H1 (cell line): ENCODE measurements at regions not wholly inside any gene's neighbourhood (a gene's known extent, or its start where the extent isn't known, plus 50 kb on each side); places are given as distances from the start of the nearest gene placed in this dataset.

Source experiments
- POLR2A ChIP-seq, 2 experiments: IDR thresholded peaks; 1 replicate in 1 of 2; 2 replicates in 1 of 2; pipeline ENCODE4 v1.6.1; 2011; ENCODE audit warnings: low read depth in 2 of 2, low read length in 2 of 2, mild to moderate bottlenecking in 2 of 2; ENCODE audit errors: control extremely low read depth in 1 of 2
- SIX5 ChIP-seq: IDR thresholded peaks from 2 replicates; pipeline ENCODE4 v1.6.1; 2011; ENCODE audit warnings: mild to moderate bottlenecking, low read depth, low read length

DNA sequence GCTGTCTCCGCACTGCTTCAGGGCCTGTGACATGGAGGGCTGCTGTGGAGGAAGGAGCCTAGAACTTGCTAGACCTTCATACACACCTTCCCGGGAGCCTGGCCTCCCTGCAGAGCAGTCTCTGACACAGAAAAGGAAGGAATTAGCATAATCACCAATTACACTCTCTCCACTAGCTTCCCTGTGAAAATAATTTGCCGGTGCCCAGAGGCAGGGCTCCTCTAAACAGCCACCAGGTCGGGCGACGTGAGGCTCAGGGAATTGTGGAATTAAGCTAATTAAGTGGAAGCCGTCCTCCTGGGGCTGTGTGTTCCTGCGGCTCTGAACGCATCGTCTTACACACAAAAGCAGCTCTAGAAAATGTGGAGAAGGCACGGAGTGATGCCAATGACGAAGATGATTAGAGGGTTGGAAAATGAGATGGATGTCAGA is 82.6 kb downstream of the NENF start:
- TF ChIP-seq POLR2A (IDR thresholded peaks at IDR 0.05; ENCODE audit: control extremely low read depth in 1 of 2, low read depth in 2 of 2, low read length in 2 of 2) (no peak), SIX5 (no peak)
